Astrocyte of the hippocampus (primary cell): ENCODE measurements at regions not wholly inside any gene's neighbourhood (a gene's known extent, or its start where the extent isn't known, plus 50 kb on each side); places are given as distances from the start of the nearest gene placed in this dataset.
"Not testable (repeated sequence)": the region's sequence is repeated elsewhere in the genome, so short reads cannot be mapped to it uniquely, and the experiment has no call there.

ENCODE experiments used
- DNase-seq: peaks from one replicate; pipeline ENCODE4 v3.0.0; 2011; ENCODE audit warnings: low read depth, low spot score

DNA sequence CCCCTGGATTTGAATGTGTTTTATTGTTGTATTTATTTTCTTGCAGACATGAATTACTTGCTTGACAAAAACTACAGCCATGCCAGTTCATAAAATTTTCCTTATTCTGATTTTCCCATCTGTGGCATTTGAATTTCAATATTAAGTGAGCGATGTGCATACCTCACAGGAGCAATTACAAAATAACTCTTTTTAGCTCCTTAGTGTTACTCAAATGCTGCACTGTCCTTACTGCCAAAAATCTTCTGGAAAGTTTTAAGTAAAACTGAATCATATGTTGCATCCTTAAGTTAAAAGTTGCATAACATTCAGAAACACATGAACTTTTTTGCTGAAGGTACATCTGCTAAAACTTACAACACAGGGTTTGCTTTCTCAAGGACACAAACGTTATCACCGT is 120.1 kb downstream of the OR4M2 start:
- DNase-seq, result not testable (repeated sequence)

DNA sequence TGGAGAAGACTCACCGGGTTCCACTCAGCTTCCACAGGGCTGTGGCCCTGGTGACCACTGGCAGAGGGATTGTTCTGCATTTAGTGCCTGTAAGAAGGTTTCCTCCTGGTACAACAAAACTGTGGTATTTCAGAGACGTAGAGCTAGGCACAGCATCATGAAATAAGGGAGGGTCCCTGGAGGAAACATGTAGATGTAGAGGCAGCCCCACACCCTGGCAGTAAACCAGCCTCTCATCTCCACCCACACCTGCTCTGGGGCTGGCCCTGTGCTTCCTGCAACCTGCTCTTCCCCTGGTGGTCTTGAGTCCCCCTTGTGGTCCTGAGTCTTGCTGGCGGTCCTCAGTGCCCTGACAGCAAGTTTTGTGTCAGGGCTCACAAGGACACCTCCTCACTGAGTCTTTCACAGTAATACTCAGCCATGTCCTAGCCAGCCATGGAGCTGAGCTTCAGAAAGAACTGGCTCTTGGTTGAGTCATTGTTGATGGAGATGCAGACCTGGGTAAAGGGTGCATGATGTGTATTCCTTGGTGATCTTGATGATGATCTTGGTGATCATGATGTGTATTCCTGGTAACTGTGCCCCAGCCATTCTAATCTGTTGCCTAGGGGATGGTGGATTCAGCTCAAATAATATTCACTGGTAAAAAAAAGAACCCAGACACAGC is 121.8 kb downstream of the OR4M2 start:
- DNase-seq, result not testable (repeated sequence)

DNA sequence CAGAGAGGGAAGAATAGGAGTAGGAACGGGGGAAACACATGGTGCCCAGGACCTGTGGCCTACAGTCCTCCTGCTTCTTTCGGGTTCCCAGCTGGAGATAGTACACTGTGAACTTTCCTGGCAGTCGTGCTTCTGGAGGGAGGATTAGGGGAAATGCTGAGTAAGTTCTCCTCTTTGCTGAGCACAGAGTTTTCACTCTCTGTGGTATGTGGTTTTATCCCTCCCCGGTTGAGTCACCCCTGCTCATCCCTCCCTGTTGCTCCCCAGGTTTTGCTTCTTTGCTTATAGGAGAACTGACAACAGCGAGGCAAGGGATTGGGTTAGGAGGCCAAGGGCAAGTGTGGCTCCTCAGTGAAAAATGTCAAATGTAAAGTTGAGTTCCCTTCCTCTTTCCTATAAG is 122.9 kb downstream of the OR4M2 start:
- not testable (repeated sequence) for DNase-seq

DNA sequence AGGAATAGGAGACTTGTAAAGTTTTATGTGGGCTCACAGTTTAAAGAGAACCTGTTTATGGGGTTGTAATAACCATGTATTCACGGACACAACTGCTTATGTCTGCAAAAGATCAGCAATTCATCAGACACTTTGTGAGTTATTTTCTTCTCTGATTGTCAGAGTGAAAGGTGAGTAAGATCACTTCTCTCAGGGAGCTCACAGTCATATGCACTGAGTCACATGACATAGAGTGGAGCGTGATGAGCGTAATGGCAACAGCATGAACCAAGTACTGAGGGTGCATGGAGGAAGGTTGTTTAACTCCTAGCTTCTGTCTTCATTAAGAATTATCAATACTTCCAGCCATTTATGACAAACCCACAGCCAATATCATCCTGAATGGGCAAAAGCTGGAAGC is 128.8 kb downstream of the OR4M2 start:
- DNase-seq, result not testable (repeated sequence)

DNA sequence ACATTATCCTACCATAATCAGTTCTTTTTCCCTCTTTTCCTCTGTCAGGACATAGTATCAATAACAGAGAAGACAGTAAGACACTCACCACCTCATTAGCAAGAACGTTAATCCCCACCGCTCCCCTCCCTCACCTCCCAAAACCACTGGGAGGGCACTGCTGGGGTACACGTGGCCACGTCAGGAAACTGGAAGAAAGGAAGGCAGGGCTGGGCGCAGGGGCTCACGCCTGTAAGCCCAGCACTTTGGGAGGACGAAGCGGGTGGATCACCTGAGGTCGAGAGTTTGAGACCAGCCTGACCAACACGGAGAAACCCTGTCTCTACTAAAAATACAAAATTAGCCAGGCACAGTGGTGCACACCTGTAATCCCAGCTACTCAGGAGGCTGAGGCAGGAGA is 142.3 kb downstream of the OR4M2 start:
- DNase-seq, result not testable (repeated sequence)

DNA sequence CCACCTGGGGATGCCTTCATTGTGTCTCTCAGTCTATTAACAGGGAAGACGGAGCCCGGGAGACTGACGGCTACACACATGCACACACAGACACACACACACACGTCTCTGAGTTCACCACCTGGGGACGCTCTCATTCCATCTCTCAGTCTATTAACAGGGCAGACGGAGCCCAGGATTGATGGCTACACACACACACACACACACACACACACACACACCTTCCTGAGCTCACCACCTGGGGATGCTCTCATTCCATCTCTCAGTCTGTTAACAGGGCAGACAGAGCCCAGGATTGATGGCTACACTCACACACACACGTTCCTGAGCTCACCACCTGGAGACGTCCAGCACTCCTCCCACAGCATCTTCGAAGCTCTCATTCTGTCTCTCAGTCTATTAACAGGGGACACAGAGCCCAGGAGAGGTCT is 143.9 kb downstream of the OR4M2 start:
- no peak for DNase-seq

DNA sequence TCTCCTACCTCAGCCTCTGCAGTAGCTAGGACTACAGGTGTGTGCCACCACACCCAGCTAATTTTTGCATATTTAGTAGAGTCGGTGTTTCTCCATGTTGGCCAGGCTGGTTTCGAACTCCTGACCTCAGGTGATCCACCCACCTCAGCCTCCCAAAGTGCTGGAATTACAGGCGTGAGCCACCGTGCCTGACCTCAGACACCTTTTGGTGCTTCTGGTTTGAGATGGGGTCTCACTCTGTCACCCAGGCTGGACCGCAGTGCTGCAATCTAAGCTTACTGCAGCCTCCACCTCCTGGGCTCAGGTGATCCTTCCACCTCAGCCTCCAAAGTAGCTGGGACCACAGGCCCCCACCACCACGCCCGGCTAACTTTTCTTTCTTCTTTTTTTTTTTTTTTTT is 144.6 kb downstream of the OR4M2 start:
- DNase-seq, result not testable (repeated sequence)

DNA sequence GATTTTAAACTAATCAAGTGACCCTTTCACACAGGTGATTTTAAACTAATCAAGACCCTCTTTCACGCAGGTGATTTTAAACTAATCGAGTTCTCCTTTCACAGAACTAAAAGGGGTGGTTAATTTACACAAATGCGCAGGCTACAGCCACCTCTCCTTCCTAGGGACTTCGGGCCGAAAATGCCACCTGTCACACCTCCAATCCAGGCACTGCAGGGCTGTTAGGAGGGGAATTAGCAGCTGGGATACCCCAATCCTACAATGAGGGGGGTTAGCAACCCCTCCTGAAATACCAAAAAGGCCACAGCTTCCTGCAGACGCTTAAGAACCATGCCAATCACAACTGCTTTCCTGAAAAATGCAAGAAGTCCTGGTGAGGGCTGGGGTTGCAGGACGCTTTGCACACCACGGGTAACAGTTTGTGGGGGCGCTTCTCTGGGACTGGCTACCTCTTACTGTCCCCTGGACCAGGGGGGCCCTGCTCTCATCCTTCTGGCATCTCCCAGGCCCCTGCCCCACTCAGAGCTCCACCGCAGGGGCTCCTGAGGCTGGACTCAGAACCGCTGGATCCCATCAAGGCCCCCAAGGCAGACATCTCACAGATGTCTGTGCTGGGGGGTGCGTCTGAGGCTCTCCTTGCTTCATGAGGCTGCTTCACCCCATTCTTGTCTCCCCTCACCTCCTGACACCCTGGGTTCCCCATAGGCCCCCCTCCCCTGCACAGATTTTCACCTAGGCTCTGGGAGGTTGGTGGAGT is 145.9 kb downstream of the OR4M2 start:
- DNase-seq, result no peak

DNA sequence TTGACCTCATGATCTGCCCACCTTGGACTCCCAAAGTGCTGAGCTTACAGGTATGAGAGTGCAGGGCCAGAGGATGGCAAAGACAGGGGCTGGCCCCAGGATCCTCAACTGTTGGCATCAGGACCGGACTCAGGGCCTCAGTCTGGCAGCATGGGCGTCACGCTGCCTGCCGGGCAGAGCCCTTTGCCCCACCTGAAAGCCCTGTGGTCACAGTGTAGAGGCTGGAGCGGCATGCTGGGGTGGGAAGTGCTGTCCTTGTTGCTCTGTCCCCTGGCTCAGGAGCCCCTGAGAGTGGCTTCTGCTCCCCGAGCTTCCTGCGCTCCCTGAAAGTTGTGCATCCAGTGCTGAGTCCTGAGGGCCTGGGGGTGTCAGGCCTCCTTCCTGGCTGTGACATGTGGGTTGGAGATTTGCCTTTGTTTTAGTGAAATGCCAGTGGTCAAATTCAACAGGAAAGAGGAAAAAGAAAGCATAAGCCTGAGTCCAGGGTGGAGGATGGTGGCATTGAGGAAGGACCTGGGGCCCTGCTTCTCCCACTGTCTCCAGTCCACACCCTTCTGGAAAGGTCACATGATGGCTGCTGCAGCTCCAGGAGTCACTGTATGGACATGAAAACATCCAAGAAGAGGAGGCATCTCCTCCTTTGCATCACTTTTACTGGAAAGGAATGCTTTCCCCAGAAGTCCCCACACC is 147.2 kb downstream of the OR4M2 start:
- no peak for DNase-seq

DNA sequence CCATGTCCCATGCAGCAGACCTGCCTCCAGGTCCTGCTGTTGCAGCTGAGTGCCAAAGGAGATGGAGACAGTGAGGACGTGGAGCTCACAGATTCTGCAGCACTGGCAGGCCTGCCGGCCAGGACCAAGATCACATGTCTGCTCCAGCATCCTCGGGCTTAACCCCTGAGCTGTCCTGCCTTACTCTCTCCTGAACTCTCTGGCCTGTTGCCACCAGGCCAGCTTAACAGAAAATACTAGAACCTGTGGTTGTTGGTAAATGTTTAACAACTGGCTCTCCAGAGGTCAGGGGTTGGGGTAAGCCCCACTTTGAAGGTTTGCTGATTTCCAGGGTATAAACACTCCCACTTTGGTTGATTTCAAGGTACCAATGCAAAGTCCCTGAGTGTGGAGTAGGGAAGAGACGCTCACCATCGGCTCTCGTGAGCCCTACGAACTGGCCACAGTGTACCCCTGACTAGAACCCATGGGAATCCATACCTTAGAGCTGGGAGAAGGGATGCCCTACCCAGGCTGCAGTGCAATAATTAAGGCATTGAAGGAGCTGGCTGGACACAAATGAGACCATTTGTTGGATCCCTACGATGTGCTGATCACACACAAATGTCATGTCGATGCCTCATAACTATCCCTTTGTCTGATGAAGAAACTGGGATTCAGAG is 147.9 kb downstream of the OR4M2 start:
- DNase-seq, result no peak

DNA sequence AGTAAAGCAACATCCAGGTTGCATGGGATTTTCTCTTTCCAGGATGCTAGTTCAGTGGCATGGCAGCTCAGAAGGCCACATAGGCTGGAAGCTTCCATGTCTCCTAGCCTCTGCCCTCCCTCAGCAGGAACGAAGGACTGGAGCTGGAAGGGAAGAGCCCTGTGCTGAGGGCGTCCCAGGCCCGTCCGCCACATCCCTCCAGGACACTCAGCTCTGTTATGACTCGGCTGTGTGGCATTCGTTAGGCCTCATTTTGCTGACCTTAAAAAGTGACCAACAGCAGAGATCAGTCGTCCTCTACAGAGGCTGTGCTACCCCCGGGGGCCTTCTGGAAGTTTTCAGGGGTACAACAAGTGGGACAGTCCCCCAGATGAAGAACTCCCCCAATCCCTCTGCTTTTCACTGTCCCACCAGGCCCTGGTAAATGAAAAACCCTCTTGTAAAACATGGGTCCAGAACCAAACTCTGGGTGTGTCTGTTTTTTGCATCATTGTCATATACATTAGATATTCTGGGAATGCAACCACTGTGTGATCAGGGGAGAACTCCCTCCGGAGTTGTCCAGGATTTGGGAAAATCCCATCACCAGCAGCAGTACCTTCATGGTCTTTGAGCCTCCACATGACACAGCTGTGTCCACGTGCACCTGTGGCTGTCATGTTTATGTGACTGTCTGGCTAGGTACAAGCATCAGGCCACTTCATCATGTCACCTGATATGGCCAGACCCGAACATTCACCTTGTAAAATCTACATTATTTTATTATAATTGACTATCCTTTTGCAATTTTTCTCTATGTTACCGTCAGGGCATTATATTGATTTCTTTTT is 149.9 kb downstream of the OR4M2 start:
- no peak for DNase-seq

DNA sequence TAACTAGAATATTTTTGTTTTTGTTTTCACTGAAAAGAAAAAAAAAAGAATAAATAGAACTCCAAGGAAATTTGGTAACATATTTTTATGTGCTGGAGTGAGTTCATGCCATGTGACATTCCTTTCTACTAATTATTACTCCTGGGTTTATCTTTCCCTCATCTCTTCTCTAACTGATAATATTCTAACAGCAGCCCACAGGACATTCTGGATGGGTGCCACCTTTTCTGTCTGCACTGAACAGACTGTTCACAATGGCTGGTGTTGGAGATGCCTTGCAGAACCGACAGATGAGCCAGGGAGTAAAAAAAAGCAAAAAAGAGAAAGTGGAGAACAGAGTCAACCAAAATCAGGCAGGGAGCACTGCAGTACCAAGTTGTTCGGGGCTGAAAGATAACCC is 151.3 kb downstream of the OR4M2 start:
- DNase-seq, result no peak

DNA sequence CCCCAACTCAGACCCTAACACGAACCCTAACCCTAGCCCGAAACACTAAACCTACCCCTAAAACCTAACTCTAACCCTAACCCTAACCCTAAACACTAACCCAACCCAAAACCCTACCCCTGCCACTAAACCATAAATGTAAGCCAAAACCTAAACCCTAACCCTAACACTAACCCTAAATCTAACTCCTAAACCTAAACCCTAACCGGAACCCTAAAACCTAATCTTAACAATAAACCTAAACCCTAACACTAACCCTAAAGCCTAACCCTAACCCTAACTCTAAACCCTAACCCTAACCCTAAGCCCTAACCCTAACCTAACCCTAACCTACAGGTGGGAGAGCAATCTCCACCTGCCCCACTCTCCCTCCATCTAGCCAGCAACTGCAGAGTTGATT is 152.3 kb downstream of the OR4M2 start:
- DNase-seq, result no peak

DNA sequence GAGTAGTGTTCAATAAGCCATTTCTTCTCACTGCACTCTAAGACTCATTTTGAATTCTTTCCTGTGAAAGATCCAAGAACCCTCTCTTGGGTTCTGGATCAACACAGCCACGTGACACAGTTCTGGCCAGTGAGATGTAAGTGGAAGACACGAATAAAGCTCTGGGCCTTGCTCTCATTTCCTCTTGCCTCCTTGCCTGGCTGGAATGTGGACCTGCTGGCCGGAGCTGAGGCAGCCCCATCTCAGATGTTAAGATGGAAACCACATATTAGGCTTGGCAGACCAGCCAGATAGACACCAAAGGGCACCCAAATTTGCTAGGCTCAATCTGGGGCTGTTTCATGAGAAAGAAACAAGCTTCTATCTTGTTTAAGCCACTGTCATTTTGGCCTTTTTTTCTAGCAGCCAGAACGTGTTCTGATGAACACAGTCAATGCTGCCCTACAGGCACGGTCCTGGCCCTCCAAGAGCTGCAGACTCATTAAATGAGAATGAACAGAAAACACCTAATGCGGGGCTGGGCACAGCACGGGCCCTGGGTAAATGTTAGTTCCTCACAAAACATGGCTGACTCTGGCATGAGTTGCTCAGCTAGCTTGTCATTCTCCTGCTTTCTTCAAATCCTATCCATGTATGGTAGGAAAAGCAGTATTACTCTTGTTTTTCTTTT is 155.1 kb downstream of the OR4M2 start:
- DNase-seq, result not testable (repeated sequence)

DNA sequence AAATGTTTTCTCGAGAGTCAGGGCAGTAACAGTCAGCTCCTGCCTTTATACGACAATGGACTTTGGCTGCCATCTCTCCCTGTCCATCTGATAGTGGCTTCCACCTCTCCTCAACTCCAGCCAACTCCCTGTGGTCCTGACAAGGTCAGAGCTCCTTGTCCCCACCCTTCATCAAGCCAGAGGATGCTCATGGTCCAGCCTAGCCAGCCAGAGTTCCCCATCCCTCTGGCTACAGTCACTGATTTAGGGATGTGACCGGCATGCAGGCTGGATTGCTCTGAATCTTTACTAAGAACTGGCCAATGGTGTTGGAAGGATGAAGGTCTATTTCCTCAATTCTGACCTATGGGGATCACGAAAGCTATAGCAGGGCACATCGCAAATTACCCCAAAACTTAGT is 156.1 kb downstream of the OR4M2 start:
- DNase-seq, result no peak

DNA sequence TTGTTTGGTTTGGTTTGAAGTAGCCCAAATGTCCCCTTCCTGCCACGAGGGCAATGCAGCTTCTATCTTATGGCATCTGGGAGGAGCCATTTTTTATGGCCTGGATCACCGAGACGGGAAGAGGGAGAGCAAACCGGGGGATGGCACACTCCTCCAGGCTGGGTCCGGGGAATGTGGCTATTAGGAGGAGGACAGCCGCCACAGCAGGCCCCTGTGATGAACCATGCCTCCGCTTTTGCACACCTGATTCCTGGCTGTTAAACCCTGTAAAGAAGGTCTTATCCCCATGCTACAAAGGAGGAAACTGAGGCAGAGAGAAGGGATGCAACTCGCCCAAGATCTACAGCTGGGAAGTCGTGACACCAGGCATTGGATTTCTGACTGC is 157.6 kb downstream of the OR4M2 start:
- no peak for DNase-seq

DNA sequence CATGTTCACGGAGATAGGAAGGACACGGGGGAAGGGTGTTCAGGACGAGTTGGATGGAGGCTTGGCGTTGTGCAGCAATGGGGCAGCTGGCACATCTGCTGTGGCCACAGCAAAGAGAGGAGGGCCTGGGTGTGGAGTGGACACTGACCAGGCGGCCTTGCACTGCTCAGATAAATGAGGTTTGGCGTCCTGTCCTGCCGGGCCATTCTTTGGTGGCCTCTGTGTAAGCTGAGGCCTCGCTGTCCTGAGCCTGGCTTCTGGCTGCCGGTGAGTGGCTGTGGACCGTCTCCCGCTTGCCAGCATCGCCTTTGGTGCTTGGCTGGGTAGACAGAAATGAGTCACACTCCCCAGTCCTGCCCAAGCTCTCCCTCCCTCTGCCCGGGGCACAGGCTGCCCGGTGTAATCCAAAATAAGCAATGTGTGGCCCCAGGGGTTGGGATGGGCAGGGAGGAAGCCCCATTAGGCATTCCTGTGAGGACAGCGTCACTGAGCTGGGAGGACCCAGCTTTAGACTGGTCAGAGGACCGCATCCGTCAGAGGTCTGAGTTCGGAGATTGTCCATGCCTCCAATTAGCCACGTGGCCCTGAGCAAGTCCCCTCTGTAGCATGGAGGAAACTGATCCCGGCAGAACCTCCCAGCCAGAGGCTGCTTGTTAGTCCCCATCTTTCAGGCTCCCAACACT is 158.1 kb downstream of the OR4M2 start:
- DNase-seq, result not testable (repeated sequence)

DNA sequence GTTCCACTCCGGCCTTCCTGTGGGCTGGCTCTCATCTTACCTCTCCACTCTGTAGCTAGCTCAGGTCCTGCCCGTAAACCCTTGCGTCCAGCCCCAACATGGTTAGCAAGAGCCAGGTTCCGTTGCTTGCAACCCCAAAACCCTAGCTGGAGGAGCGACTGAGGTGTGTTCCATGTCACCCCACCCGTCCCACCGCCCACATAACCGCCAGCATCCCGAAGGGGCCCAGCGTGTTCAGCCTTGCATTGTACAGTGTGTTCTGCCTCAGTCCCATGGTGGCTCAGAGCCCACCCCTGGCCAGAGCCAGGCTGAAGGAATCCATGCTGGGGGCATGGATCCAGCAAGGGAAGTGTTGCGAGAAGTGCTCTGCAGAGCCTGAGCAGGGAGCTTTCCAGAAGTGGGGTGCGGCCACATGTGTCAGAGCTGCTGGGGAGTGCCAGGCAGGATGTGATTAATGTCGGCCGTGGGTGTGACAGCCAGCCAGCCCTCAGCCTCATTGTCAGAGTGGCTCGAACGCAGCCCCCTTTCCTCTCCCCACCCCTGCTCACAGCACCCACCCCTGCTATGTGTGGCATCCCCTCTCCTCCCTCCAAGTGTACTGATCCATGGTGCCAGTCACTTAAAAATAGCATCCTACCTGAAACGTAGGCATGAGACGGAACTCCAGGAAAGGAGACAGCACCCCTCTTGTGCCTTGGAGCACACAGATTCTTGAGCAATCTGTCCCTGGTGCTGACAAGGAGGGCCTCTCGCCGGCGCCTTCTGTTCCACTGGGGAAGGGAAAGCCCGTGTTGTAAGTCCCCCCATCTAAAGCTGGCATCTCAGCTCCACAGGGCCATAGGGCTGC is 158.9 kb downstream of the OR4M2 start:
- not testable (repeated sequence) for DNase-seq

DNA sequence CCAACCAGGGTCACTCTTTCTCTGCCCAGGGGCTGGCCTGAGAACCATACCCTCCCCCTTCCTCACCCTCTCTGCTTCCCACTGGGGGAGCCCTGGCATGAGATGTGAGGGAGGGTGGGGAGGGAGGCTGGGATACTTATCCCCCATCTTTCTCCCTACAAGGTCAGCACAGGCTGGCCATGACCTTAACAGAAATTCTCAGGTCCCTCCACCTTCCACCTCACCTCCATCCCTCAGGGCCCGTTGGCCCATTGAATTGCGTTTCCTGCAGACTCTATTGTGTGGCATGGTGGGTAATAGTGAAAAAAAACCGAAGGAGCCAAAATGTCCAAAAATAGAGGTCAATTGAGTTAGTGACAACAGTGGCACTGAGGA is 159.5 kb downstream of the OR4M2 start:
- DNase-seq, result no peak
